HEK293 (cell line): ENCODE measurements at regions not wholly inside any gene's neighbourhood (a gene's known extent, or its start where the extent isn't known, plus 50 kb on each side); places are given as distances from the start of the nearest gene placed in this dataset.

Source experiments
- ATF2 ChIP-seq: fragments of 450-650 bp; formaldehyde crosslinking; IDR thresholded peaks from 2 replicates; pipeline ENCODE4 v1.5.1; 2016; ENCODE audit warnings: missing biosample characterization, missing genetic modification characterization, low read depth
- CTCF ChIP-seq: fragments of 450-650 bp; formaldehyde crosslinking; IDR thresholded peaks from 2 replicates; pipeline ENCODE4 v1.5.1; 2016; ENCODE audit warnings: missing biosample characterization, missing genetic modification characterization
- KLF9 ChIP-seq: fragments of 450-650 bp; formaldehyde crosslinking; IDR thresholded peaks from 2 replicates; pipeline ENCODE4 v1.5.1; 2016; ENCODE audit warnings: missing biosample characterization, missing genetic modification characterization, low read depth
- TCF7L2 ChIP-seq: IDR thresholded peaks from 2 replicates; pipeline ENCODE4 v1.6.1; 2011; ENCODE audit warnings: low read depth, mild to moderate bottlenecking, inconsistent platforms, low read length, moderate library complexity, borderline replicate concordance
- ZNF146 ChIP-seq: fragments of 450-650 bp; formaldehyde crosslinking; IDR thresholded peaks from 2 replicates; pipeline ENCODE4 v1.5.1; 2016; ENCODE audit warnings: missing biosample characterization, missing genetic modification characterization
- ZNF214 ChIP-seq: fragments of 450-650 bp; formaldehyde crosslinking; IDR thresholded peaks from 2 replicates; pipeline ENCODE4 v1.5.1; 2017; ENCODE audit warnings: missing biosample characterization, mild to moderate bottlenecking, missing genetic modification characterization, borderline replicate concordance
- ZNF513 ChIP-seq: fragments of 450-650 bp; IDR thresholded peaks from 2 replicates; pipeline ENCODE4 v1.5.1; 2018; ENCODE audit warnings: missing biosample characterization, missing genetic modification characterization
- ZNF843 ChIP-seq: fragments of 450-650 bp; formaldehyde crosslinking; IDR thresholded peaks from 2 replicates; pipeline ENCODE4 v1.5.1; 2016; ENCODE audit warnings: missing biosample characterization, missing genetic modification characterization

GRCh38 chr12:58378028-58378427, 436.7 kb downstream of the ATP23 start:
- TF ChIP-seq ATF2 (tag by site-specific recombination) (no peak), CTCF (tag by site-specific recombination) (no peak), ZNF214 (tag by site-specific recombination) (no peak), ZNF513 (no peak), ZNF146 (tag by site-specific recombination) (no peak), ZNF843 (no peak), TCF7L2 (no peak), KLF9 (tag by site-specific recombination) (no peak)
